Loucy (cell line): ENCODE measurements at regions not wholly inside any gene's neighbourhood (a gene's known extent, or its start where the extent isn't known, plus 50 kb on each side); places are given as distances from the start of the nearest gene placed in this dataset.

Experiments used
- H2AFZ ChIP-seq: fragments of 200-600 bp; sonication (generic); 2 replicates; pipeline ENCODE4 v1.6.0; 2016; ENCODE audit warnings: antibody characterized with exemption, mild to moderate bottlenecking, low read length, moderate library complexity
- H3F3A ChIP-seq: fragments of 200-600 bp; 2 replicates; pipeline ENCODE4 v1.6.0; 2016; ENCODE audit warnings: antibody characterized with exemption, low read depth, mild to moderate bottlenecking
- H3K27me3 ChIP-seq: fragments of 200-600 bp; sonication (generic); 2 replicates; pipeline ENCODE4 v1.6.1; 2014; ENCODE audit warnings: low read length, mild to moderate bottlenecking; ENCODE audit not compliant: insufficient read depth, poor library complexity, severe bottlenecking
- H3K36me3 ChIP-seq: fragments of 200-600 bp; sonication (generic); 2 replicates; pipeline ENCODE4 v1.6.1; 2016; ENCODE audit warnings: low read length; ENCODE audit not compliant: insufficient read depth
- H3K4me1 ChIP-seq: fragments of 200-600 bp; sonication (generic); 2 replicates; pipeline ENCODE4 v1.5.1; 2014; ENCODE audit warnings: low read length, mild to moderate bottlenecking; ENCODE audit not compliant: insufficient read depth, poor library complexity, severe bottlenecking
- H3K4me2 ChIP-seq: fragments of 200-600 bp; sonication (generic); 2 replicates; pipeline ENCODE4 v1.6.0; 2014; ENCODE audit warnings: antibody characterized with exemption, low read length, low read depth, mild to moderate bottlenecking; ENCODE audit not compliant: poor library complexity, severe bottlenecking
- H3K4me3 ChIP-seq: fragments of 200-600 bp; sonication (generic); 2 replicates; pipeline ENCODE4 v1.5.1; 2014; ENCODE audit warnings: low read length, mild to moderate bottlenecking, mixed read lengths; ENCODE audit not compliant: poor library complexity, severe bottlenecking
- H3K79me2 ChIP-seq: fragments of 200-600 bp; sonication (generic); 2 replicates; pipeline ENCODE4 v1.6.1; 2014; ENCODE audit warnings: low read length; ENCODE audit not compliant: insufficient read depth
- H3K9ac ChIP-seq: fragments of 200-600 bp; sonication (generic); 2 replicates; pipeline ENCODE4 v1.6.0; 2014; ENCODE audit warnings: mild to moderate bottlenecking, low read depth, low read length, moderate library complexity; ENCODE audit not compliant: poor library complexity, severe bottlenecking
- H3K9me2 ChIP-seq: fragments of 200-600 bp; sonication (generic); replicated peaks from 2 replicates; pipeline ENCODE4 v1.6.1; 2016; ENCODE audit warnings: low read depth, low read length, mixed read lengths
- H3K9me3 ChIP-seq: fragments of 200-600 bp; sonication (generic); 2 replicates; pipeline ENCODE4 v1.6.1; 2014; ENCODE audit warnings: mild to moderate bottlenecking, antibody characterized with exemption, low read length, low read depth; ENCODE audit not compliant: insufficient read depth
- H4K20me1 ChIP-seq: fragments of 200-600 bp; sonication (generic); 2 replicates; pipeline ENCODE4 v1.6.0; 2014; ENCODE audit warnings: antibody characterized with exemption, low read length, mild to moderate bottlenecking; ENCODE audit not compliant: insufficient read depth, poor library complexity, severe bottlenecking
- EZH2phosphoT487 ChIP-seq: fragments of 200-600 bp; IDR thresholded peaks from 2 replicates; pipeline ENCODE4 v1.6.1; 2018; ENCODE audit warnings: antibody characterized with exemption, mild to moderate bottlenecking, moderate library complexity, borderline replicate concordance
- TF ChIP-seq, protein P1 (sequence below): fragments of 200-600 bp; sonication (generic); conservative IDR thresholded peaks from 2 replicates; pipeline ENCODE4 v1.5.1; 2014; ENCODE audit warnings: mild to moderate bottlenecking, antibody characterized with exemption, low read length

DNA sequence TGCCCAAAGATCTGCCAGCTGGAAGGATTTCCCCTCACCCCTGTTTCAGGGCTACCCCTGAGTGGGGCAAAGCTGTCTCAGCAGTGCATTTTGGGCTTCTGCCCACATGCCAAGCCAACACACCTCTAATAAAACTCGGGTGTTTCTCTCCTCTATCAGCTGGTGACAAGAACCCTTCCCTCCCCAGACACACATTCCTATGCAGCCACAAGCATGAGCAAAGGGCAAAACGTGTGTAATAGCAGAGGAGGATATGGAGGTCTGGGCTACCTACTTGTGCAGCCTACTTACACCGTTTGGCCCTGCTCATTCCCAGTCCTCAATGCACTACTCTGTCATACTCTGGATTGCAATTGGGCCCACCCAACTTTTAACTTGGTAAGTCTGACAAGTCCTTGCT, 101.3 kb downstream of the IYD start:
- H3K4me2 ChIP-seq: no peak overlapping the region
- no peaks in the 10 kb centered on the region for H3K36me3 ChIP-seq
- H3K4me3 ChIP-seq: no peak overlapping the region
- no peaks in the 10 kb centered on the region for H3F3A ChIP-seq
- no peak overlapping the region for H3K9ac ChIP-seq
- H3K4me1 ChIP-seq: peaks cover 4% of the 10 kb centered on the region
- no peaks in the 10 kb centered on the region for H4K20me1 ChIP-seq
- no peaks in the 10 kb centered on the region for H3K9me3 ChIP-seq
- no peak overlapping the region for H2AFZ ChIP-seq
- TF ChIP-seq, protein P1, sequence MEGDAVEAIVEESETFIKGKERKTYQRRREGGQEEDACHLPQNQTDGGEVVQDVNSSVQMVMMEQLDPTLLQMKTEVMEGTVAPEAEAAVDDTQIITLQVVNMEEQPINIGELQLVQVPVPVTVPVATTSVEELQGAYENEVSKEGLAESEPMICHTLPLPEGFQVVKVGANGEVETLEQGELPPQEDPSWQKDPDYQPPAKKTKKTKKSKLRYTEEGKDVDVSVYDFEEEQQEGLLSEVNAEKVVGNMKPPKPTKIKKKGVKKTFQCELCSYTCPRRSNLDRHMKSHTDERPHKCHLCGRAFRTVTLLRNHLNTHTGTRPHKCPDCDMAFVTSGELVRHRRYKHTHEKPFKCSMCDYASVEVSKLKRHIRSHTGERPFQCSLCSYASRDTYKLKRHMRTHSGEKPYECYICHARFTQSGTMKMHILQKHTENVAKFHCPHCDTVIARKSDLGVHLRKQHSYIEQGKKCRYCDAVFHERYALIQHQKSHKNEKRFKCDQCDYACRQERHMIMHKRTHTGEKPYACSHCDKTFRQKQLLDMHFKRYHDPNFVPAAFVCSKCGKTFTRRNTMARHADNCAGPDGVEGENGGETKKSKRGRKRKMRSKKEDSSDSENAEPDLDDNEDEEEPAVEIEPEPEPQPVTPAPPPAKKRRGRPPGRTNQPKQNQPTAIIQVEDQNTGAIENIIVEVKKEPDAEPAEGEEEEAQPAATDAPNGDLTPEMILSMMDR: no peak
- TF ChIP-seq EZH2phosphoT487: no peak
- H3K79me2 ChIP-seq: no peaks in the 10 kb centered on the region
- H3K27me3 ChIP-seq: no peaks in the 10 kb centered on the region
- H3K9me2 ChIP-seq: no peaks in the 10 kb centered on the region

DNA sequence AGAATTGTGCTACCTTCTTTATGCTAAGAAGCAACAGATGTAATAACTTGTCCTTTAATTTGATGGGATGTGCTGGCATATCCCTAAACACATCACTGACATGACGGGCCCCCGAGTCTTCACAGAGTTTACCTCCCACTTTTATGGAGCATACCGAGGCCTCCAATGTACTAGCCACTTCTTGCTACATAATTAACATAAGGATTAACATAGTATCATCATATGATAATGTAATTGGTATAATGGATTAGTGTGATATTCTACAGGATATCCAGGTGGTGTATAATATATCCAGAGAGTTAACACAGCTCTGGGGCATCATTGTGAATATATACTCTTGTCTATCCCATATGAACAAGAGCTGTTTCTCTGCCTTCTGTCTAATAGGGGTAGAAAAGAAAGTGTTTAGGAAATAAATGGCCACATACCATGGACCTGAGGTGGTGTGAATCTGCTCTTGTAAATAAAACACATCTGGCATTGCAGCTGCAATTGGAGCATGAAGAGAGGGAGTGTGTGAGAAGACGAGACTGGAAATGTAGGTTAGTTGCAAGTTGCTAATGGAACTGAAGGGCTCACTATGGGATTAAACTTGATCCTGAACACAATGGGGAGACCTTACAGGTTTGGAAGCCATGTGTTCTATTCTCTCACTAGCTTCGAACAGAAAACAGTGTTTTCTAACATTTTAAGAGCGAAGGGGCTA, 102.3 kb downstream of the IYD start:
- Histone ChIP-seq H4K20me1 (no peaks in the 10 kb centered on the region), H2AFZ (no peak overlapping the region), H3K4me3 (no peak overlapping the region), H3K4me1 (no peaks in the 10 kb centered on the region), H3K4me2 (no peak overlapping the region), H3K9me2 (no peaks in the 10 kb centered on the region), H3K27me3 (no peaks in the 10 kb centered on the region), H3K9ac (no peak overlapping the region), H3K79me2 (no peaks in the 10 kb centered on the region), H3F3A (no peaks in the 10 kb centered on the region), H3K36me3 (no peaks in the 10 kb centered on the region), H3K9me3 (no peaks in the 10 kb centered on the region)
- TF ChIP-seq EZH2phosphoT487: no peak
- TF ChIP-seq, protein P1: no peak

DNA sequence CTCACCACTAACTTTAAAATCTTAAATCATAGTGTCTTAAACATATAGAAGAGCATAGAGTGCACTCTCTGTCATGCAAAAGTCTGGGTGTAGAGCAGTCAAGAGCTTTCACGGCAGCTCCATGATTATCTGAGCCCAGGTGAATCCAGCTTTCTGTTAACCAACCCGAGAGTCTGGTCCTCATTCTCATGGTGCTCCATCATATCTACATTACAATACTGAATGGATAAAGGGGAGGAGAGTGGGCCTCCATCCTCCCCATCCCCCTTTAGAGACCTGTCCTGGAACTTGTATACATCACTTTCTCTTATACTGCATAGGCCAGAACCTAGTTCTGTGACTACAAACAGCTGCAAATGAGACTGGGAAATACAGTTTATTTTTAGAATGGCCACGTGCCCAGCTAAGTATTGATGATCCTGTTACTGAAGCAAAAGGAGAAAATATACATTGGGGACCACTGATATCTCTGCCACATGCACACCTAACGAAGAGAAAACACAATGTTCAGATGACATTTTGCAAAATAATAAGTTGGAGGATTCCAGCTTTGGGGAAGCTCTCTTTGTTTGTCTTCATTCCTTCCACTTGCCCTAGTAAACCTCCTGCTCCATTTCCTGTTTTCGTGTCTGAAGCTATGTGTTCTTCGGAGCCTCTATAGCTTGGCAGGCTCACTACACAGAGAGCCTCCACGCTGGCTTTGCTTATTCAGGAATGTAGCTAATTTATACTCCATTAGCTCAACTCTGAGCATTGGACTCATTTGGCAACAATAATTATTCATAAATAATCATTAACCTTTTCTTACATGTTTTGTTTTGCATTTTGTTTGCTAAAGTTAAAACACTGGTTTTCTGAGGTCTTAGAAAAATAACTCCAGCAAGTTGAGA, 110.1 kb downstream of the IYD start:
- H2AFZ ChIP-seq: no peak overlapping the region
- no peak overlapping the region for H3K4me3 ChIP-seq
- H3K27me3 ChIP-seq: no peaks in the 10 kb centered on the region
- no peaks in the 10 kb centered on the region for H3K36me3 ChIP-seq
- no peak overlapping the region for H3K4me2 ChIP-seq
- TF ChIP-seq, protein P1: no peak
- no peak overlapping the region for H3K9ac ChIP-seq
- no peaks in the 10 kb centered on the region for H4K20me1 ChIP-seq
- no peaks in the 10 kb centered on the region for H3K4me1 ChIP-seq
- H3F3A ChIP-seq: no peaks in the 10 kb centered on the region
- H3K9me3 ChIP-seq: no peaks in the 10 kb centered on the region
- no peaks in the 10 kb centered on the region for H3K79me2 ChIP-seq
- H3K9me2 ChIP-seq: no peaks in the 10 kb centered on the region
